Testis (tissue), 2 donors: ENCODE measurements at regions not wholly inside any gene's neighbourhood (a gene's known extent, or its start where the extent isn't known, plus 50 kb on each side); places are given as distances from the start of the nearest gene placed in this dataset.

ENCODE experiments used
- DNase-seq: peaks from one replicate; pipeline ENCODE4 v3.0.0-alpha.2; 2019
- H3K27ac ChIP-seq, 2 donors: fragments of 200-600 bp; sonication (generic); one replicate each; pipeline ENCODE4 v1.5.1; 2019
- H3K27me3 ChIP-seq: fragments of 200-600 bp; sonication (generic); one replicate; pipeline ENCODE4 v1.5.1; 2019
- H3K36me3 ChIP-seq: fragments of 200-600 bp; sonication (generic); one replicate; pipeline ENCODE4 v1.5.1; 2017; ENCODE audit warnings: low read depth; ENCODE audit errors: missing control alignments
- H3K4me1 ChIP-seq: fragments of 200-600 bp; sonication (generic); one replicate; pipeline ENCODE4 v1.5.1; 2019
- H3K4me3 ChIP-seq, 2 donors: fragments of 200-600 bp; sonication (generic); one replicate each; pipeline ENCODE4 v1.5.1; 2017 to 2019
- H3K9me3 ChIP-seq: fragments of 200-600 bp; sonication (generic); one replicate; pipeline ENCODE4 v1.5.1; 2017
- POLR2A ChIP-seq: fragments of 450-650 bp; IDR thresholded peaks from one replicate; pipeline ENCODE4 v1.6.1; 2017; ENCODE audit warnings: antibody characterized with exemption, mild to moderate bottlenecking, moderate library complexity
- WGBS, 2 donors: methylation state at CpG; one replicate each; pipeline ENCODE4 v1.1.5; 2018; 5-methylcytosine and 5-hydroxymethylcytosine counted together
- intact Hi-C: fragments of 100-400 bp; cut with DNase I; formaldehyde crosslinking; loops from one replicate; pipeline ENCODE4 v1.15.1; 2023; ENCODE audit warnings: low total_unique reads
- TF ChIP-seq, protein P1 (sequence below), 3 experiments: fragments of 450-650 bp in 2 of 3; fragments of 200-600 bp in 1 of 3; sonication (generic) in 1 of 3; IDR thresholded peaks; one replicate each; pipeline ENCODE4 v1.5.1; 2016 to 2019; ENCODE audit warnings: antibody characterized with exemption in 3 of 3, mild to moderate bottlenecking in 2 of 3, moderate library complexity in 1 of 3

DNA sequence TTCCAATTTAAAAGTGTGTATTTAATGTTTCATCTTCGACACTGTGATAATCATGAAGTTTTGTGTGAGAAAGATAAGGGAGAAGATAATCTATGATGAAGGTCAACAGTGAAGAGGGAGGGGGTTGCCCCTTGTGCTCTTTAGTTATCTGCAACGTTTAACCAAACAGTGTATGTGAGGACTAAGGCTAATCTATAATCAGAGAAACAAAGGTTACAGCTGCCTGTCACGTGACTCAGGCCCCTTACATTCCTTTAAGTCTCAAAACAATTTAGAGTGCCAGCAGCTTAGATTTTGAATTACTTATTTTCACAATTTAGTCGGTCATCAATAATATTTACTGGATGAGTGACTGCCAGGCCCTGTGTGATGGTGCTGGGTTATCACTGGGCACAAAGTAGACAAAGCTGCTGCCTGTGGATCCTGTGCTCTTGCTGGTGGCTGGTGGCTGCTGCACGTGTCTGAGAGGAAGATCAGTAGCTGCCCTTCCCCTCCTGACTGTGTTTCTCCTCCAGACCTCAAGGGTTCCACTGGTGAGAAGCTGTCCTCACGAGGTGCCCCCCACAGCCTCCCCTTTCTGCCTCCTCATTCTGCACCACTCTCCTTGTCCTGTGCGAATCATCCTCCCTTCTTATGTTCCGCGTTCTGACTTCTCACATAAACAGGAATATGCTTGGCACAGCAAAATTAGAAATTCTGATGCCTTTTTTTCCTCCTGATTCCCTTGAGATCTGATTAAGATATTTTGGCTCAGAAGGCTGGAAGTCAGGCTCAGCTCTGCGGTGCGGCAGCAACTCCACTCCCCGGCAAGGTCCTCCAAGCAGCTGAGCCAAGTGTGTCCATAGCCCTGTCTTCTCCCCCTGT, 331.1 kb upstream of the B3GAT1 start:
- 55 to 59% methylated on average over 12 of the region's 12 CpGs for WGBS, 2 donors
- H3K4me3 ChIP-seq = no peak overlapping the region
- no peak for DNase-seq
- no peaks in the 10 kb centered on the region for H3K9me3 ChIP-seq
- no peaks in the 10 kb centered on the region for H3K36me3 ChIP-seq
- intact Hi-C loops = no loop called here
- TF ChIP-seq POLR2A = no peak
- TF ChIP-seq, protein P1, sequence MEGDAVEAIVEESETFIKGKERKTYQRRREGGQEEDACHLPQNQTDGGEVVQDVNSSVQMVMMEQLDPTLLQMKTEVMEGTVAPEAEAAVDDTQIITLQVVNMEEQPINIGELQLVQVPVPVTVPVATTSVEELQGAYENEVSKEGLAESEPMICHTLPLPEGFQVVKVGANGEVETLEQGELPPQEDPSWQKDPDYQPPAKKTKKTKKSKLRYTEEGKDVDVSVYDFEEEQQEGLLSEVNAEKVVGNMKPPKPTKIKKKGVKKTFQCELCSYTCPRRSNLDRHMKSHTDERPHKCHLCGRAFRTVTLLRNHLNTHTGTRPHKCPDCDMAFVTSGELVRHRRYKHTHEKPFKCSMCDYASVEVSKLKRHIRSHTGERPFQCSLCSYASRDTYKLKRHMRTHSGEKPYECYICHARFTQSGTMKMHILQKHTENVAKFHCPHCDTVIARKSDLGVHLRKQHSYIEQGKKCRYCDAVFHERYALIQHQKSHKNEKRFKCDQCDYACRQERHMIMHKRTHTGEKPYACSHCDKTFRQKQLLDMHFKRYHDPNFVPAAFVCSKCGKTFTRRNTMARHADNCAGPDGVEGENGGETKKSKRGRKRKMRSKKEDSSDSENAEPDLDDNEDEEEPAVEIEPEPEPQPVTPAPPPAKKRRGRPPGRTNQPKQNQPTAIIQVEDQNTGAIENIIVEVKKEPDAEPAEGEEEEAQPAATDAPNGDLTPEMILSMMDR (IDR thresholded peaks at IDR 0.05) = no peak
- no peaks in the 10 kb centered on the region for H3K27me3 ChIP-seq
- H3K4me1 ChIP-seq = no peaks in the 10 kb centered on the region
- no peak overlapping the region for H3K27ac ChIP-seq

DNA sequence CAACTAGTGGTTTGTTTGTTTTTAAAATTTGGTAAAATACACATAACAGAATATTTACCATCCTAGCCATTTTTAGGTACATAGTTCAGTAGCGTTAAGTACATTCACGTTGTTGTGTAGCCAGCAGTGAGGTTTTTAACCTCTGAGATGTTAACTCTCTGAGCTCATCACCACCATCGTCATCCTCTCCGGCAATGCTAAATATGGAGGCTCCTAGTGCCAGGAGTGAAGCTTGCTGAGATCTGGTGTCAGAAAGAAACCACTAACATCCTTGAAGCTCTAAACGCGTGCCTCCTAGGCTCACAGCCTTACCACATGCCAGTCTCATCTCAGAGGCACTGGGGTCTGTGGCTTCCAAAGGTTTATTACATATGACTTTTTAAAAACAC, 330.2 kb upstream of the B3GAT1 start:
- 62 to 63% methylated on average over 6 of the region's 6 CpGs for WGBS, 2 donors

DNA sequence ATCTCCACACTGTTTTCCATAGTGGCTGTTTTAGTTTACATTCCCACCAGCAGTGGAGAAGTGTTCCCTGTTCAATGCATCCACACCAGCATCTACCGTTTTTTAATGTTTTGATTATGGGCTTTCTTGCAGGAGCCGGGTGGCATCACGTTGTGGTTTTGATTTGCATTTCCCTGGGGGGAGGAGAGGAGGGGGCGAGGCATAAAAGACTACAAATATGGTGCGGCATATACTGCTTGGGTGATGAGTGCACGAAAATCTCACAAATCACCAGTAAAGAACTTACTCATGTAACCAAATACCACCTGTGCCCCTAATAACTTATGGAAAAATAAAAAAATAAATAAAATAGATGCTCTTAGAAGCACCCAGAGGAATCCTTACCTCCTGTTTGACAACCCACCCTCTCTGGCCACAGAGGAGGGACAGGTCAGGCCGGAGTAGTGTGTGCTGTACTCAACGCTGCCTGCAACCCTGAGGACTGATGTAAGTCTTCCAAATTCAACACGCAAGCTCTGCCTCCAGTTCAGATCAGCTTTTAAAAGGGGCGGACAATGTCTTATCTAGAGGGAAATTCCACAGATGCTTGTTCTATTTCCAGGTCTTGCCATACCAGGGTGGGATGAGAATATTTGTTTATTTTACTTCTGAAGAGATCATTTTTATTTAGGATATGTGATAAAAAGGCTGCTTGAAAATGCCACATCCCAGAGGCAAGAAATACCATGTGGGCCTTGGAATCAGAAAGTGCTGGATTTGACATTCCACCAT, 329.6 kb upstream of the B3GAT1 start:
- H3K4me1 ChIP-seq = no peaks in the 10 kb centered on the region
- intact Hi-C loops = no loop called here
- no peaks in the 10 kb centered on the region for H3K36me3 ChIP-seq
- no peak for TF ChIP-seq POLR2A
- TF ChIP-seq, protein P1 (IDR thresholded peaks at IDR 0.05) = no peak
- H3K9me3 ChIP-seq = no peaks in the 10 kb centered on the region
- no peak for DNase-seq
- H3K27me3 ChIP-seq = no peaks in the 10 kb centered on the region
- H3K4me3 ChIP-seq = no peak overlapping the region
- WGBS, 2 donors = 44 to 55% methylated on average over 10 of the region's 10 CpGs
- H3K27ac ChIP-seq = no peak overlapping the region

More for the DNA sequence above, 330.2 kb upstream of the B3GAT1 start:
- H3K4me1 ChIP-seq = no peaks in the 10 kb centered on the region
- TF ChIP-seq POLR2A = no peak
- TF ChIP-seq, protein P1 (IDR thresholded peaks at IDR 0.05) = no peak
- intact Hi-C loops = no loop called here
- H3K36me3 ChIP-seq = no peaks in the 10 kb centered on the region
- no peaks in the 10 kb centered on the region for H3K27me3 ChIP-seq
- no peak overlapping the region for H3K27ac ChIP-seq
- no peak overlapping the region for H3K4me3 ChIP-seq
- no peaks in the 10 kb centered on the region for H3K9me3 ChIP-seq
- no peak for DNase-seq

DNA sequence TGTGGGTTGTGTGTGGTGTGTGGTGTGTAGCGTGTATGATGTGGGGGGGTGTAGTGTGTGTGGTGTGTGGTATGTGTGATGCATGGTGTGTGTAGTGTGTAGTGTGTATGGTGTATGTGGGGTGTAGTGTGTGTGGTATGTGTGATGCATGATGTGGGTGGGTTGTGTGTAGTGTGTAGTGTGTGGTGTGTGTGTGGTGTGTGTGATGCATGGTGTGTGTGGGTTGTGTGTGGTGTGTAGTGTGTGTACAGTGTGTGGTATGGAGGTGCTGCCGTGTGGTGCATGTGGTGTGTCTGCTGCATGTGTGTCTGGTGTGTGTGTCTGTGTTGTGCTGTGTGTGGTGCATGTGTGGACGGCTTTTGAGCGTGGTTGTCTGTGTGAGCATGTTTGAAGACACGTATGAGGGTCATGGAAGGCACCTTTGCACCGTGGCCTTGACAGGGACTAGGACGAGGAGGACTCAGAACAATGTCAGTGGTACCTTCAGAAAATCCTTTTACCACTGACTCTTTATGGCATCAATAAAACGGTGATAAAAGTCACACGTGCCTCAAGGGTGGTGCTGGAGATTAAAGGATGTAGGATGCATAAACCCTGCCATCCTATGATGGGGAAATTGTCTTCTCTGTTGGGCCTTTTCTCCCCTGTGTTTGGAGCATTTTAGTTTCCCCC, 328.7 kb upstream of the B3GAT1 start:
- no peaks in the 10 kb centered on the region for H3K36me3 ChIP-seq
- no peak overlapping the region for H3K4me3 ChIP-seq
- no peaks in the 10 kb centered on the region for H3K27me3 ChIP-seq
- no peaks in the 10 kb centered on the region for H3K4me1 ChIP-seq
- WGBS, 2 donors = 57 to 72% methylated on average over 9 of the region's 9 CpGs
- DNase-seq = no peak
- TF ChIP-seq POLR2A = no peak
- TF ChIP-seq, protein P1 (IDR thresholded peaks at IDR 0.05) = no peak
- no peaks in the 10 kb centered on the region for H3K9me3 ChIP-seq
- intact Hi-C loops = no loop called here
- H3K27ac ChIP-seq = no peak overlapping the region
